Stomach (tissue), 4 donors: ENCODE measurements at regions not wholly inside any gene's neighbourhood (a gene's known extent, or its start where the extent isn't known, plus 50 kb on each side); places are given as distances from the start of the nearest gene placed in this dataset.

Experiments used
- EP300 ChIP-seq: sonication (generic); formaldehyde crosslinking; IDR thresholded peaks from one replicate; pipeline ENCODE4 v1.6.1; 2017; ENCODE audit warnings: antibody characterized with exemption
- POLR2A ChIP-seq, 4 donors: fragments of 450-650 bp; IDR thresholded peaks; one replicate each; pipeline ENCODE4 v1.6.1; 2016; ENCODE audit warnings: antibody characterized with exemption in 4 of 4, control low read depth in 2 of 4, mild to moderate bottlenecking in 1 of 4, moderate library complexity in 1 of 4
- TF ChIP-seq, protein P1 (sequence below), 7 experiments: fragments of 450-650 bp in 4 of 7; fragments of 200-600 bp in 3 of 7; sonication (generic) in 3 of 7; IDR thresholded peaks; one replicate each; pipeline ENCODE4 v1.5.1; 2016 to 2019; ENCODE audit warnings: antibody characterized with exemption in 7 of 7, control low read depth in 2 of 7, mild to moderate bottlenecking in 1 of 7

DNA sequence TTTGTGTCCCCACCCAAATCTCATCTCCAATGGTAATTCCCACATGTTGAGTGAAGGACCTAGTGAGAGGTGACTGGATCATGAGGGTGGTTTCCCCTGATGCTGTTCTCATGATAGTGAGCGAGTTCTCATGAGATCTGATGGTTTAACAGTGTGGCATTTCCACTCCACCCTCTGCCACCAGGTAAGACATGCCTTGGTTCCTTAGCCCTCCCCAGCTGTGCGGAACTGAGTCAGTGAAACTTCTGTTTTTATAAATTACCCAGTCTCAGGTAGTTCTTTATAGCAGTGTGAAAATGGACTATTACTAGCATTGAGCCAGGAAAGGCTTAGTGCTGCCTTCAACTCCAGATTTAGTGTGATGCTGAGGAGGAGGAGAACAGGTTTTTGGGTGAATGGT, 222.2 kb downstream of the ADRA2A start:
- TF ChIP-seq, protein P1, sequence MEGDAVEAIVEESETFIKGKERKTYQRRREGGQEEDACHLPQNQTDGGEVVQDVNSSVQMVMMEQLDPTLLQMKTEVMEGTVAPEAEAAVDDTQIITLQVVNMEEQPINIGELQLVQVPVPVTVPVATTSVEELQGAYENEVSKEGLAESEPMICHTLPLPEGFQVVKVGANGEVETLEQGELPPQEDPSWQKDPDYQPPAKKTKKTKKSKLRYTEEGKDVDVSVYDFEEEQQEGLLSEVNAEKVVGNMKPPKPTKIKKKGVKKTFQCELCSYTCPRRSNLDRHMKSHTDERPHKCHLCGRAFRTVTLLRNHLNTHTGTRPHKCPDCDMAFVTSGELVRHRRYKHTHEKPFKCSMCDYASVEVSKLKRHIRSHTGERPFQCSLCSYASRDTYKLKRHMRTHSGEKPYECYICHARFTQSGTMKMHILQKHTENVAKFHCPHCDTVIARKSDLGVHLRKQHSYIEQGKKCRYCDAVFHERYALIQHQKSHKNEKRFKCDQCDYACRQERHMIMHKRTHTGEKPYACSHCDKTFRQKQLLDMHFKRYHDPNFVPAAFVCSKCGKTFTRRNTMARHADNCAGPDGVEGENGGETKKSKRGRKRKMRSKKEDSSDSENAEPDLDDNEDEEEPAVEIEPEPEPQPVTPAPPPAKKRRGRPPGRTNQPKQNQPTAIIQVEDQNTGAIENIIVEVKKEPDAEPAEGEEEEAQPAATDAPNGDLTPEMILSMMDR (IDR thresholded peaks at IDR 0.05): no peak
- no peak for TF ChIP-seq POLR2A (IDR thresholded peaks at IDR 0.05)
- TF ChIP-seq EP300: no peak
